Pancreas (tissue), 10 donors: ENCODE measurements at regions not wholly inside any gene's neighbourhood (a gene's known extent, or its start where the extent isn't known, plus 50 kb on each side); places are given as distances from the start of the nearest gene placed in this dataset.

ENCODE experiments used
- ATAC-seq, 4 donors: fragments of 200-7000 bp; cut with Tn5 transposase; one replicate each; pipeline versions ENCODE4 v1.8.0 to v1.9.1; 2020; ENCODE audit warnings: mild to moderate bottlenecking in 4 of 4, moderate library complexity in 4 of 4
- DNase-seq, 6 donors: peaks; one replicate each; pipeline ENCODE4 v3.0.0-alpha.2; 2020
- FAIRE-seq: peaks from 2 replicates; lab custom pipeline; 2012; peaks lifted over from hg19 to GRCh38; lab: Jason Lieb, UNC
- H3K27ac ChIP-seq, 4 donors: fragments of 200-600 bp; sonication (generic); 1 replicate in 3 of 4; 2 replicates in 1 of 4; pipeline versions ENCODE4 v1.5.0 to v1.8.0; 2020
- H3K27me3 ChIP-seq, 4 donors: fragments of 200-600 bp; one replicate each; pipeline ENCODE4 v1.8.0; 2021
- H3K36me3 ChIP-seq, 3 donors: fragments of 200-600 bp; sonication (generic) in 1 of 3; one replicate each; pipeline versions ENCODE4 v1.5.0 to v1.8.0; 2020 to 2021
- H3K4me1 ChIP-seq, 3 donors: fragments of 200-600 bp; one replicate each; pipeline ENCODE4 v1.8.0; 2021
- H3K4me3 ChIP-seq, 4 donors: fragments of 200-600 bp; sonication (generic) in 2 of 4; one replicate each; pipeline versions ENCODE4 v1.5.0 to v1.8.0; 2020 to 2021
- H3K9me3 ChIP-seq, 4 donors: fragments of 200-600 bp; one replicate each; pipeline ENCODE4 v1.8.0; 2021
- WGBS, 2 donors: extraction: QIAGEN DNeasy Blood & Tissue Kit; methylation state at CpG; one replicate each; pipeline ENCODE4 v1.1.7; 2013; 5-methylcytosine and 5-hydroxymethylcytosine counted together
- intact Hi-C, 3 donors: fragments of 100-400 bp; cut with DNase I; formaldehyde crosslinking; loops; one replicate each; pipeline versions ENCODE4 v1.11.1 to v1.14.2; 2022
- TF ChIP-seq, protein P1 (sequence below), 4 donors: fragments of 200-600 bp; sonication (generic) in 3 of 4; IDR thresholded peaks; one replicate each; pipeline versions ENCODE4 v1.5.0 to v1.8.0; 2021; ENCODE audit warnings: antibody characterized with exemption in 4 of 4
- donor health status: healthy with polysubstance abuse.
- donor health status: DM: no; HTN: no; CAD: no; lungs with moderate emphysema.
- donor health status: DM: no; HTN: no; CAD: no.
- donor health status: control.
- donor health status: control.
- donor health status: Bipolar disorder and iron deficiency.
- donor health status: DM: yes; HTN: yes; CAD: no.
- donor health status: DM: no; HTN: no; CAD: no.
- donor health status: DM: no; HTN: no; CAD: no.
- donor health status: DM: yes; HTN: yes; CAD: no.

DNA sequence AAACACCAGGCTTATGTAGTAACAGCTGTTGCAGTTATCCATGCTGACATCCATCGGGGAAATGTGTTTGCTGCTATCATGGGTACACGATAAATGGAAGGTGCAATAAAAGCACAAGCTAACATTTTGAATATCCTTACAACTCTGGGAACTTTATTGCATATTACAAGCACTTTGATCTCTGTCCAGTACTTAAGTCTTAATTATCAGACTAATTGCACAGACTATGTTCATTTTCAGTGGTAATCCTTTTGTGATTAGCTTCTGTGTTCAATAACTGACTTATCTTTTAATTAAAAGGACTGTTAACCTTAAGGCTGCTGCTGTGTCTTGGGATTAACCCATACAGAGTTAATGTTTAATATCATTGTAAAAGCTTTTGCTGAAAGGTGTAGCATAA is 101.4 kb upstream of the ATP5MC3 start:
- no peak for DNase-seq
- 37 to 39% methylated on average over 2 of the region's 2 CpGs for WGBS, 2 donors
- no peak for FAIRE-seq
- Histone ChIP-seq H3K9me3 (no peaks in the 10 kb centered on the region), H3K36me3 (no peaks in the 10 kb centered on the region), H3K27ac (no peak overlapping the region), H3K27me3 (peaks cover 0 to 4% (median 1%) of the 10 kb centered on the region in 4 donors), H3K4me1 (no peaks in the 10 kb centered on the region), H3K4me3 (no peak overlapping the region)
- ATAC-seq, result no peak
- intact Hi-C loops, result no loop called here
- TF ChIP-seq, protein P1, sequence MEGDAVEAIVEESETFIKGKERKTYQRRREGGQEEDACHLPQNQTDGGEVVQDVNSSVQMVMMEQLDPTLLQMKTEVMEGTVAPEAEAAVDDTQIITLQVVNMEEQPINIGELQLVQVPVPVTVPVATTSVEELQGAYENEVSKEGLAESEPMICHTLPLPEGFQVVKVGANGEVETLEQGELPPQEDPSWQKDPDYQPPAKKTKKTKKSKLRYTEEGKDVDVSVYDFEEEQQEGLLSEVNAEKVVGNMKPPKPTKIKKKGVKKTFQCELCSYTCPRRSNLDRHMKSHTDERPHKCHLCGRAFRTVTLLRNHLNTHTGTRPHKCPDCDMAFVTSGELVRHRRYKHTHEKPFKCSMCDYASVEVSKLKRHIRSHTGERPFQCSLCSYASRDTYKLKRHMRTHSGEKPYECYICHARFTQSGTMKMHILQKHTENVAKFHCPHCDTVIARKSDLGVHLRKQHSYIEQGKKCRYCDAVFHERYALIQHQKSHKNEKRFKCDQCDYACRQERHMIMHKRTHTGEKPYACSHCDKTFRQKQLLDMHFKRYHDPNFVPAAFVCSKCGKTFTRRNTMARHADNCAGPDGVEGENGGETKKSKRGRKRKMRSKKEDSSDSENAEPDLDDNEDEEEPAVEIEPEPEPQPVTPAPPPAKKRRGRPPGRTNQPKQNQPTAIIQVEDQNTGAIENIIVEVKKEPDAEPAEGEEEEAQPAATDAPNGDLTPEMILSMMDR (IDR thresholded peaks at IDR 0.05), result no peak

DNA sequence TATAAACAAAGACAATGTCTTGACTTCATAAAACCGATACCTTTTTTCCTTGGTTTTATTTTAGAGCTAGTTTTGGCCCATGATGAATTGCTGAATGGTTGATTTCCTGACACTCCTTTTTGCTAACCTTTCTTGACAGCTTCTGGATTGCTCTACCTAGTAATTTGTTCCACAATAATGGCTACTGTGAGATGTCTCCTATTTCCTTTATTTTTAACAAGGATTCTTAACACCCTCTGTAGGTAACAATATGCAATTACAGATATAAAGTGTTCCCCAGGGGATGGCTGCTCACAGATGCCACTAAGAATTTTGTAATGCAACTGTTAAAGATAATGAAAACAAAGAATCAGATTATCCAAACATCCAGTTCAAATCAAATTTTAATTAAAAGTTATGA is 100.8 kb upstream of the ATP5MC3 start:
- ATAC-seq, result peak in 3 of 4 donors; percentile 89 to 92 (median 91)
- Histone ChIP-seq H3K27me3 (peaks cover 0 to 3% (median 1%) of the 10 kb centered on the region in 4 donors), H3K36me3 (no peaks in the 10 kb centered on the region), H3K4me3 (no peak overlapping the region), H3K27ac (no peak overlapping the region), H3K4me1 (no peaks in the 10 kb centered on the region), H3K9me3 (no peaks in the 10 kb centered on the region)
- DNase-seq, result no peak
- WGBS, 2 donors, result 85 to 89% methylated on average over 1 of the region's 1 CpG
- intact Hi-C loops, result no loop called here
- TF ChIP-seq, protein P1 (IDR thresholded peaks at IDR 0.05), result peak in 2 of 4 donors; percentile 39 to 45
- FAIRE-seq, result peak; percentile 73

DNA sequence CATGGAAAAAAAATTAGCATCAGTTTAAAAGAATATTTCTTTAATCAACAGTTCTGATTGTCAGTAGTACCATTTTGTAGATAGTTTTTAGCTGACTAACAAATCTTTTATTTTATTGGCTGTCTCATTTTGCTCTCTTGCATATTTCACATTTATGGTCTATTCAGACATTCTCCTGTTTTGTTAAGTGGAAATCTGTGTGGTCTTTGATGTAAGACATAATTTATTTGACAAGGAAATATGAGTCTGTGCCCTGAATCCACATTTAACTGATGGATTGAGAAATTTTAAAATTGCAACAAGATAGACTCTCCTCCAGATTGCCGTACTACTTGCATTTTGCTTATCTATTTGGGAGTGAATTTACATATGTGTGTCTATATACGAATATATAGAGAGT is 96.3 kb upstream of the ATP5MC3 start:
- intact Hi-C loops, result no loop called here
- FAIRE-seq, result no peak
- 74 to 79% methylated on average over 2 of the region's 2 CpGs for WGBS, 2 donors

DNA sequence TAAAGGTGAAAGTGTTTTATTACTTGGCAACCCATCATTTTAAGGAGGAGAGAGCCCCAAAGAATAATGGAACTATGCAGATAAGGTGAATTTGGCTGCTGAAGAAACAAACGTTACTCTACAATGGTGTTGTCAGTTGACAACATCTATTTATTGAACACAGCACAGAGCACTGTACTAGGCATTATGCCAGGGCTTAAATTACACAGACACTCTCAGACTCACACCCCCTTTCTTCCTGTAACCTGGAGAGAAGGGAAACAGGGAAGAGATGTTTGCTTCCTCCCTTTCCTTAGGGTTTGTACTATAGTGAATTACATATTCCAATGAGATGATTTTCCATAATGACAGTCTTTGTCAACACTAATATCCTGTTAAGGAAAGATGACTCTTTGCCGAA is 94.0 kb upstream of the ATP5MC3 start:
- FAIRE-seq (no peak), DNase-seq (no peak), ATAC-seq (no peak)
- Histone ChIP-seq H3K27ac (no peak overlapping the region), H3K36me3 (no peaks in the 10 kb centered on the region), H3K27me3 (no peaks in the 10 kb centered on the region), H3K4me1 (no peaks in the 10 kb centered on the region), H3K9me3 (no peaks in the 10 kb centered on the region), H3K4me3 (no peak overlapping the region)
- TF ChIP-seq, protein P1 (IDR thresholded peaks at IDR 0.05), result no peak
- intact Hi-C loops, result no loop called here
- 32 to 34% methylated on average over 2 of the region's 2 CpGs for WGBS, 2 donors

More for the DNA sequence above, 96.3 kb upstream of the ATP5MC3 start:
- Histone ChIP-seq H3K4me3 (no peak overlapping the region), H3K4me1 (no peaks in the 10 kb centered on the region), H3K36me3 (no peaks in the 10 kb centered on the region), H3K27ac (no peak overlapping the region), H3K9me3 (no peaks in the 10 kb centered on the region), H3K27me3 (no peaks in the 10 kb centered on the region)
- TF ChIP-seq, protein P1 (IDR thresholded peaks at IDR 0.05), result no peak
- ATAC-seq (no peak), DNase-seq (no peak)

DNA sequence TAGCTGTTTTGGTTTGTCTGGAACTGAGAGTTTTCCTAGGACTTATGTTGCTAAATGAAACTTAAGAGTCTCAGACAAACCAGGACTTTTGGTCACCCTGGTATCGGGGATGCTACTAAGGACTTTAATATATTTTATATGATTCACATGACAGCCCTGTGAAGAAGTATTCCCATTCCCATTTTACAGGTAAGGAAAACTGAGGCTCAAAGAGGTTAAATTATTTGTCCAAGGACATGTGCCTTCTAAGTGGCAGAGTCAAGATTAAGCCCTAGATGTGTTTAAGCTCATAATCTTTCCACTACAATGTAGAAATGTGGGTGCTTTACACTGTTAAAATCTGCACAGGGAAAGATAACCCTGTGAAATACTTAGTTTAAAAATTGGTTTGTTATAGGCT is 77.7 kb upstream of the ATP5MC3 start:
- no peaks in the 10 kb centered on the region for H3K27me3 ChIP-seq
- no peaks in the 10 kb centered on the region for H3K4me1 ChIP-seq
- no peaks in the 10 kb centered on the region for H3K9me3 ChIP-seq
- FAIRE-seq (no peak), ATAC-seq (no peak), DNase-seq (no peak)
- intact Hi-C loops, result no loop called here
- WGBS, 2 donors, result 91 to 100% methylated on average over 1 of the region's 1 CpG
- TF ChIP-seq, protein P1 (IDR thresholded peaks at IDR 0.05), result no peak
- no peak overlapping the region for H3K27ac ChIP-seq
- H3K36me3 ChIP-seq, result no peaks in the 10 kb centered on the region
- no peak overlapping the region for H3K4me3 ChIP-seq
